ENCODE measurements at regions not wholly inside any gene's neighbourhood (a gene's known extent, or its start where the extent isn't known, plus 50 kb on each side); places are given as distances from the start of the nearest gene placed in this dataset.

- no peak for TF ChIP-seq CTCF (conservative IDR thresholded peaks at IDR 0.05; ENCODE audit: low read length)
- TF ChIP-seq EZH2phosphoT487 (IDR thresholded peaks at IDR 0.05; ENCODE audit: borderline replicate concordance, low read depth, low read length) = no peak
Observed at GRCh38 chr12:76173756-76174155, 89.3 kb upstream of the NAP1L1 start.

Data from OCI-LY7 (cell line).